GM12891 (cell line): ENCODE measurements at regions not wholly inside any gene's neighbourhood (a gene's known extent, or its start where the extent isn't known, plus 50 kb on each side); places are given as distances from the start of the nearest gene placed in this dataset.

Experiments
- POLR2A ChIP-seq: IDR thresholded peaks from 2 replicates; pipeline ENCODE4 v1.6.1; 2011; ENCODE audit warnings: low read depth, low read length, control low read depth
- POLR2AphosphoS5 ChIP-seq: IDR thresholded peaks from 2 replicates; pipeline ENCODE4 v1.6.1; 2011; ENCODE audit warnings: low read depth, low read length, control low read depth
- SPI1 ChIP-seq: IDR thresholded peaks from 2 replicates; pipeline ENCODE4 v1.6.1; 2011; ENCODE audit warnings: low read depth, low read length, control low read depth
- TAF1 ChIP-seq: IDR thresholded peaks from 2 replicates; pipeline ENCODE4 v1.6.1; 2011; ENCODE audit warnings: low read depth, low read length, control low read depth

- no peak for TF ChIP-seq POLR2AphosphoS5
- no peak for TF ChIP-seq POLR2A
- no peak for TF ChIP-seq TAF1
- no peak for TF ChIP-seq SPI1
Measured at GRCh38 chr3:160152638-160153037, 72.6 kb upstream of the C3orf80 start.
